Activated CD4-positive, alpha-beta T cell treated with anti-CD3 and anti-CD28 coated beads, Interleukin-2, amount 50 U/mL, for 16 hours (primary cell): ENCODE measurements at regions not wholly inside any gene's neighbourhood (a gene's known extent, or its start where the extent isn't known, plus 50 kb on each side); places are given as distances from the start of the nearest gene placed in this dataset.

Experiments used
- DNase-seq: peaks from one replicate; pipeline ENCODE4 v3.0.0-alpha.2; 2020

DNA sequence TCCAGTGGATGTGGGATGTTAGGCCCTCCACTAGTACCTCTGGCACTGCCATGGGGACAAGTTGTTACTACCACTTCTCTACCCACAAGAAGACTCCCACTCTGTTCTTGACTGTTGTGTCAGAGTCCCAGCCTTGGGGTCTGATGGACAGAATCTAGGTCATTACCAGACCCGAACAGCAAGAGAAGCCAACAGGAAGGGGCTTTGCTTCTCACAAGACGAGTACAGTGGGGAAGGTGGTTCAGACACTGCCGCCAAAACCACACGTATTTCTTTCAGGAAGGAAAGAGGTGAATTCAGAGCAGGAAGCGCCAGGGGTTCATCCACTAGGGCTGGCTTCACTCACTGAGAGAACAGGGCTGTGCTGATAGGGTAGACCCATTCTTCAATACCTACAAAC, 161.3 kb upstream of the KIT start:
- DNase-seq, result no peak

DNA sequence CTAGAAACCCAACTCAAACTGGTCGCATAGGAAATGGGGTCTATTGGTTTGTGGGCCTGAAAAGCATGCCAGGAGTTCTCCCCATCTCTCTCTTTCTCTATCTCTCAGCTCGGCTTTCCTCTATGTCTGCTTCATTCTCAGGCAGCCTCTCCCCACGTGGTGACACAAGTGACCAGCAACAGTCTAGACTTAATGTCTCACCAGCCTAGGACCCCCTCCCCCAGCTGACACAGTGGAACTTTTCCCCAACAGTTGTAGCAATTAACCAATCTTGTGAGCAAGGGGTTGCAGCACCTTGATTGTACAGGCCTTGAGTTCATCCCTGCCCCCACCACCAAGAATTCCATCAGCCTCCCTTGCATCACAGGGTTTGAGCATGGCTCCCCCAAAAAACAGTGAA, 159.8 kb upstream of the KIT start:
- DNase-seq, result no peak

DNA sequence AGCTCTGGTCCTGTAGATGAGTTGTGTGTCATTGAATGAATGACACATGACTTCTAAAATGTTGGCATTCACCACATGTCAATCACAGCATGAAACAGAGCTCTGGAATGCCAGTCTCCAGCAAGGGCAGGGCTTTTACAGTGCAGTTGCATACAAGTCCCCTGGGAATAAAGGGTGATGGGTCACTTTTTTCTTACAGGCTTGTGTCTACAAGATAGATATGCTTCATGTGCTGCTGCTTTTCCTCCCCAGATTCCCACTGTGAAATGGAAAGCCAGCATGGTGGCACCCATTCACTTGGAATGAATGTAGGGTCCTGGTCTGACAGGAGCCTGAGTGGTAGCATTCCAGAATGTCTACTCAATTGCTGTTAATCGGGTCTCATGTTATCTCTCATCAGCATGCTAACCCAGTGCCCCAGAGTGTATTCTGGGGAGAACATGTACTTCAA, 159.1 kb upstream of the KIT start:
- DNase-seq, result no peak

DNA sequence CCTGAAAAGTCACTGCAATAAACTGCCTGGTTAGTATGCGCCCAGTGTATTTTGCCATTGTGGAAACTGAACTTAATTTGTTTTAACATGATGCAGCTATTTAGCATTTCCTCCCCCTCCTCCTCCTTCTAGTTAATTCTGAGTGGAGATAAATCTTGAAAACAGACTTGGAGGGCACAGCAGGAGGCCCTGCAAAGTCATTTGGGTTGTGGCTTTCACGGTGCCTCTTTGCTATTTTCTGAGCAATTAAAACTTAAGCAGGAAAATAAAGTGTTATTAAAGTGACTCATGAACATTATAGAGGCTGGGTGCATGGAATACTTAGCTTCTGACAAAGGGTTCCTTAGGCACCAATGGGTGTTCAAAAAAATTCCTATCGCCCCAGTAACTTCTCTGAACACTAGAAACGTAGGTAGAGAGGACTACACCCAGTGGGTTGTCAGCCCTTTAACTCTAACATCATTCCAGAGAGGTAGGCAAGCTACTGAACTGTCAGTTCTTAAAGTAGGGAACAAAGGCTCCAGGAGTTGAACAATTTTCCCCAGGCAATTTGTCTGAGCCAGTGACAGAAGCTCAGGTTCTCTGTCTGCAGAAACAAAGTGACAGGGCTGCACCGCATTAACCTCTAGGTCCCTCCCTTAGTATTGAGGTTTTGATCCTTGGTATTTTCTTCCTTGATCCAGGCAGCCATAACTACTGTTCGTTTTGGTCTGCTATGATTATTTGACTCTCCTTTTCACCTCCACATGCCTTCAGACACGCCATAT, 158.3 kb upstream of the KIT start:
- DNase-seq, result no peak

DNA sequence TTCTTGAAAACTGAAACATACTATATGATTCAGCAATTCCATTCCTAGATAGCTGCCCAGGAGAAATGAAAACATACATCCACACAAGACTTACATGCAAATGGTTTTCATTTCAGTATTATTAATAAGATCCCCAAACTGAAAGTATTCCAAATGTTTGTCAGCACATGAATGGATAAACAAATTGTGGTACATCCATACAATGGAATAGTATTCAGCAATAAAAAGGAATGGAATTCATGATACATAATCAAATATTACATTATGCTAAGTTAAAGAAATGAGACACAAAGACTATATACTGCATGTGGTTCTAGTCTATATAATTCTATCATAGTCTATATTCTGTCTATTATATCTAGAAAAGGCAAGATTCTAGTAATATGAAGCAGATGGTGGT, 152.4 kb upstream of the KIT start:
- DNase-seq, result no peak

DNA sequence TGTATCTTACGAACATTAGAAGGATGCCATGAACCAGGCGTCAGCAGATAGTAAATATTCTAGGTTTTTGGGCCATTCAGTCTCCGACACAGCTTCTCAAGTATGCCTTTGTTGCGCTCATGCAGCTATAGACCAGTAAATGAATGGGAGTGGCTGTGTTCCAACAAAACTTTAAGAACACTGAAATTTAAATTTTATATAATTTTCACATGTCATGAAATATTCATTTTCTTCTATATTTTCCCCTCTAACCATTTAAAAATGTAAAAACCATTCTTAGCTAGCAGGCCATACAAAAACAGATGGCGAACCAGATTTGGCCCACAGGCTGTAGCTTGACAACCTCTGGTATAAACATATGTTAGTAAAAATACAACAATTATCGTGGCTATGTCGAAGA, 151.8 kb upstream of the KIT start:
- no peak for DNase-seq

DNA sequence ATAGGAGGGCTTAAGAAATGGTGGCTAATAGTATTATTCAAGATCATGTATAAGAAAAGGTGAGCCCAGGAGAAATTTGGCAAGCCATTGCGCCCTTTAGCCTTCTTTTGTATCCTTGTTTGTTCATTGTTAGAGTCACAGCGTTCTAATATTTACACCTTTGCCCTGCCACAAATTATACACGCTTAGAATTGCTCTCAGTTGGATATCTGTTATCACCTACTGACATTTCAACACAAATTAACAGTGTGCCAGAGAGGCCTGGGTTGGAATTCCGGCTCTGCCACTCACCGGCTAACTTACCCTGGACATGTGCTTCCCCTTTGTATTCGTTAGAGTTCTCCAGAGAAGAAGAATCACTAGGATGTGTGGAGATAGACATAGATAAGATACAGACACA, 148.7 kb upstream of the KIT start:
- DNase-seq, result no peak

DNA sequence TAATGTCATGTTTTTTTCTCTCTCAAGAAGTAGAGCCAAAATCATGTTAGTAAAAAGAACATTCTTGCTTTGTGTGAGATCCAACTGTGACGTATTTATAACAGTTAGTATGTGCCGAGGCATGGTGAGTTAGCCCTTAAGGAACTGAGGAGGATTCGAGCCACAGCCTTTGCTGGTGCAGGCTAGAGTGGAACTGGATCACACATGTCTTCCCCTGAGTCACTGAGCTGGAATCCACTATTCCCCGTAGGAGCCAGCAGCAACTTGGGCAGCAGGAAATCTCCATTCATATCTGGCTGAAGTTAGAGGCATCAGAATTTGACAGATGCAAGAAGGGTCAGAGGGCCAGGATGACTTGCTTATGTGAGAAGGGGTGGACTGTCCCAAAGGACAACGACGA, 144.6 kb upstream of the KIT start:
- DNase-seq, result no peak

DNA sequence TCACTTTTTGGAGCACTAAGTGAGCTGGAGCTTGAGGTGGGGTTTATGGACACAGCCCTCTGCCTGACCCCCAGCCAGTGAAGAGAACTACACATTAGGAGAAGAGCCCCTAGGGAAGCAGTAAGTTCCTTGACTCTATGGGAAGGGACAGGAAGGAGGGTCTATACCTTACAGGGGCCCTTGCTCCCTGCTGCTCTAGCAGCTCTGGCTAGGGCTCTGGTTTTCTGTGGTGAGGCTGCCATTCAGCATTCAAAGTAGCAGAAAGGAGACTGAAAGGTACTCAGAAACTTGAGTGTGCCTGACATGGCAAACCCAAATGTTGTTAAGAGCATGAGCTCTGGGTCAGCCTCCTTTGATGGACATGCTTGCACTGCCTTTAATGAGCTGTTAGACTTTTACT, 144.0 kb upstream of the KIT start:
- DNase-seq, result no peak

DNA sequence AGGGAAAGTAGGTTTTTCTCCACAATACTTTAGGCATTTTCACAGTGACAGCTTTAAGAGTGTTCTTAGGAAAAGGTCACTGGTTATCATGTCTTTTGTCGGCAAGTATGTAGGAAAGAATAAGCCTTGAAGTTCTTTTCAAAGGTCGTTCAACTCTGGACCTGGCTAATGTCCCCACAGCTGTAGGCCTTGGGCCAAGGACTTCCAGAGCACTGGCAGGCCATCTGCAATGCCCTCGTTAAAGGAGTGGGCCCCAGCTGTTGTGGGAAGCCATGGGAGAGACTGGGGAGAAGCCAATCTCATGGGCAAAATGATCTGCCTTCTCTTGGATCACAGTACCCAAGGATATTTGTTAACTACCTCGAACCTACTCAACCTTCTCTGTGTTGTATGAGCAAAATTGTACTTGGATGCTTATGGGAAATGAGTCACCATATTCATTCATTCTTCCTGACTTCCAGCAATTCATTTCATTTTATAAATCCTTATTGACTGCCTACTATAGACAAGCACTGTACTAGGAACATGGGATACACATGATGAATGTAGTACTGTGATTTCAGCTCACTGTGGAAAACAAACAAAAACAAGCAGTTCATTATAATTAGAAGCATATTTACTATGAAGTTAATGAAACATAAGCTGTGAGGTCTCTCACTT, 141.1 kb upstream of the KIT start:
- no peak for DNase-seq

DNA sequence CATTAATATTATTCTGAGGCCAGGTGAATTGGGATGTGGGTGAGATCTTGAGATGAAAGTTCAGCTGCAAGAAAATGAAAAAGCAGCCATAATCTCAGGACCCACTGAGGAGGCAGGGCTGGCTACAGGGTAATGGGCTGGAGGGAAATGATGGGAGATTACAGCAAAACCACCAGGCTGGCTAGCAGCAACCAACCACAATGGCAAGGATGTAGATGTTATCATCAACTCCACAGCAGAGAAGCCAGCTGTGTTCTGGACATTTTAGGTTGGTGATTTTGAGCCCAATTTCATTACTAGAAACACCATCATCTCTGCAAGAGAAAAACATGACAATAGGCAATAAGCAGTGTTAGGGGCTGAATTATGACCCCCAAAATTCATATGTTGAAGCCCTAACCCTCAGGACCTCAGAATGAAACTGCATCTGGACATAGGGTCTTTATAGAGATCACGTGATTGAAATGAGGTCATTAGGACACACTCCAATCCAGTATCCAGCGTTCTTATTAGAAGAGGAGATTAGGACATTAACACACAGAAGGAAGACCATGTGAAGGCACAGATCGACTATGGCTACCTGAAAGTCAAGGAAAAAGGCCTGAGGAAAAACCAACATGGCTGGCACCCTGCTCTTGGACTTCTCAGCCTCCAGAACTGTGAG, 139.8 kb upstream of the KIT start:
- no peak for DNase-seq

DNA sequence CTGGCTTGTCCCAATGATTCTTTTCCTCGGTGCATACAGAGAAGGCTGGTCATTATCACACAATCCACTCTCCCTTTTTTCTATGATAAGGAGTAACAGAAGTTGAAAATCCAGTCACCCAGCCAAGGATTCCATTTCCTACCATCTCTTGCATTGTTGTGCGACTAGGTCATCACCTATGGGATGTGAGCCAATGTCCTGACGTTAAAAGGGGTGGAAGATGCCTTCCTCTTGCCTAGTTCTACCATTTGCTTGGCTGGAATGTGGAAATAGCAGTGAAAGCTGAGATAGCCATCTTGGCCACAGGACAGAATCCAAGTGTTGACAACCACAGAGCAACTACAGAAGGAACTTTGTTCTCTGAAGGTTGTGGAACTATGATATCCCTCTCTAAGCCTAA, 132.2 kb upstream of the KIT start:
- DNase-seq, result no peak

DNA sequence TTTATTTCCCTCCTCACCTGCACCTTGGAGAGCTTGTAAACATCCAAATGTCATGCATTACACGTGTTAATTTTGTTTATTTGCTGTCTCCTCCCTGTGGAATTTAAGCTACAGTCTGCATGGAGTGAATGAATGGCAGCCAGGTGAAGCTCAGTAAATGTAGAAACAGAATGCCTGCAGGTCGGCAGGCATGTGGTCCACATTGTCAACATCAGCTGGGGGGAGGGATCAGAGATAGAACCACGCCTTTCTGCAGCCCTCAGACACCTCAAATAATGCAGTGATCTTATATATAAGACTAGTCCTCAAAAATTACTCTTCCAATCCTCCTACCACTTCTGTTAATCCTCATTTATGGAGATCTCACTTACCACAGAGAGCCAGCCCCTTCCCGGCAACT, 131.2 kb upstream of the KIT start:
- DNase-seq, result no peak

DNA sequence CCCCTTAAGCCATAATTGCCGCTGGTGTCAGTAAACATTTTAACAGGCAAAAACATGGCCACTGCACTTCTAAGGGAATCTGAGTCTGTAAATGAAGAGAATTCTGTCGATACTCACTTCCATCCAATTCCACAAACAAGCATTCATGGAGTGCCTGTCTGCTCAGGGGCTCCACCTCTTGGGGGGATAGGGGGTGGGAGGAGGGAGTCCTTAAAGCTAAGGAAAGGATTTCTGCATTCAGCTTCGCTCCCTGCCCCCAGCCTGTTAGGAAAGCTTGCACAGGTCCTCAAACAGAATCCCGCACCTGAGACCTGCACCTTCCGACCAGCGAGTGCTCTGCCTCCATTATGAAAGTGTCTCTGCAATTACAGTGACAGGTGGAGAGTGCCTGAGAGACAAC, 130.2 kb upstream of the KIT start:
- DNase-seq, result no peak

DNA sequence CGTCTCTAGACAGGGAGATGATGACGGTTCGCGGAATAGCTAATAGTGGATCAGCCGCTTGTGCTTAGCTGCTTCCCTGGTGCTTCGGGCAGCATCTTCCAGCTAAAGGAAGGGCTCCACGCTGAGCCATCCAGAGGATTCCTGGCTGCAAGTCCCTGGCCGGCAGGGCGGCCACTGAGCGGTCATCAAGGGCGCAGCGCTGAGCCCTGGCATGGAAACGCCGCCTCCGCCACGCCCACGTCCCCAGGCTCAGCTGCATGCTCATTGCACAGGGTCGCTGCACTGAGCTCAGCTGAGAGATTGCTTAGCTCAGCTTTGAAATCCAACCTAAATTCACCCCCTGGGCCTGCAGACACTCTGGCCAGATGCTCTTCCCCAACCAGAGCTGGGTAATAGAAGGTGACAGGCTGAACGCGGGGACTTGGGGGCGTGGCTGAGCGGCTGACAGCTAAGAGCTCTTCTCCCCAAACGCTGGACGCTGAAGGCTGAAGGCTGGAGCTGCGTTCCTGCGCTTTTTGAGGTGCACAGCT, 118.2 kb upstream of the KIT start:
- DNase-seq, result no peak

DNA sequence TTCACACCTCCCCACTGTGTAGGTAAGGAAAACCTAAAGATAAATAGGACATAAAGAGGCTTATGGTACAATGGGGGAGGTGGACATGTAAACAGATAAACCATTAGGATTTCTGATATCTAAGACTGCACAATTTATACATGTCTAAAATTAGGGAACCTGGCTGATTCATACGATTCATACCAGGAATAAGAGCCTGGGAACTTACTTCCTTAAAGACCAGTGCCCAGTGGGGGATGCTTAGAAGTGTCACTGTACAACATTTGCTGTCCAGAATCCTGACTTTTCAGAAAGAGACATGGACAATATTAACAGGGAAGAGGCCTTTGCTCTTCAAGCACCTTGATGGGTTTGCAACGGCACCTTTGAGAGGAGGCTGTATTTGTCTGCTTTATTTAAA, 116.8 kb upstream of the KIT start:
- DNase-seq, result no peak

DNA sequence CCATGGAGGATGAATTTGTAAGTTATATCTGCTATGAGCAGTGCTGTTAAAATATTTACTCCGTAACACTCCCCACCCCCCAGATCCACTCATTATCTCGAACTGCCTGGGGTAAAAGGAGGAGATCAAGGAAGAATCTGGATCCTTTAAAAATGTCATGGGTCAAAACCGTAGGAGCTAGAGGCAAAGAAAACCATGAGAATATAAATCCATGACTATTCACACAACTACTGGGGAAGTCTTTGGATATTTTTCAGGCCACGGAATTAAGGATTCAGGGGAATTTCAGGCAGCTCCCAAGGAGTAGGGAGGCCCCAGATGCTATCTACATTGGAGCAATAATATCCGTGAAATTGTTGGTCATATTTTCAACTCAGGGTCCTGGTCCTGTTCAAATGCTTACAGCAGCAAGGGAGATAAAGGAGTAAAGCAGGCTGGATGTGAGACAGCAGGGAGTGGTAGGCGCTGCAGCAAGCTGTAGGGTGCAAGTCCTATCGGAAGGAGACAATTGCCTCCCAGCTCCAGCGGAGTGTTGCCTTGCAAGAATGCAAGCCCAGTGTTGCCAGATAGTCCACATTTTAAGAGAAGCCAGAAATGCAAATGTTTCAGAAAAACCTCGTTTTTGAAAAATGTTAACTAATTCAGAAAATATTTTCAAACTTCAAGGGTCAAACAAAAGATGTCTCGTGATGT, 116.2 kb upstream of the KIT start:
- DNase-seq, result no peak

DNA sequence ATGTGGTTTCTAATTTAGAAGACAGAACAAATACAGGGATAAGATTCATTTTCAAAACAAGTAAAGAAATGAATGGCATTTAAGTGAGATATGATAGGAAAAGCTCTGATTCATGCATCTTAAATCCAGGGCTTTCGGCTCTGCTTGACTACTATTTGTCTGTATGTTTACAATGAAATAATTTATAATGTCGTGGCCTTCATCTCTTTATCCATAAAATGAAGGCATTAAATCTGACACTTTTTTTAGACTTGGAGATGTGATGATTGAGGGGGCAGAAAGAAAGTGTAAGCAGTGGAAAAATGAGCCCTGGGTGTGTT, 115.7 kb upstream of the KIT start:
- no peak for DNase-seq

DNA sequence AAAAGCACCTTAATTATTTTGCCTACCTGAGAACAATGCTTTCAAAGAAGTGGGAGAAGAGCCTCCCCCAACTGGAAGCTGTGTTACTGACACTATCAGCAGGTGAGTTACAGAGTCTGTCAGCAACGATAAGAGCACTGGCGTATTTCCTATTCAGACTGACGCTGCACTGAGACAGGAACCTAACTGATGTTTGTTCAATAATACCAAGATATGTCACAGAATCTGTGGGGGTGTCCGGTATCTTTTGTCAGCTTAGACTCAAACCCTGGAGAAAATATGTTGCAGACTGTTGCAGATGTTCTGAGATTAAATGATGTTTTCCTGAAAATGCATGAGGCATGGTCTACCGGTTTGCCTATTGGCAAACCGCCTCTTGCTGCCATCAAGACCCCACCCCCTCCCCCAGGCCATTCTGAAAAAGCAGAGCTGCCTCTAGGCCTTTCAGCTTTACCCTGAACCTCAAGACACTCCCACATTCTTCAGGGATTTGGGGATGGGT, 115.2 kb upstream of the KIT start:
- DNase-seq, result no peak

DNA sequence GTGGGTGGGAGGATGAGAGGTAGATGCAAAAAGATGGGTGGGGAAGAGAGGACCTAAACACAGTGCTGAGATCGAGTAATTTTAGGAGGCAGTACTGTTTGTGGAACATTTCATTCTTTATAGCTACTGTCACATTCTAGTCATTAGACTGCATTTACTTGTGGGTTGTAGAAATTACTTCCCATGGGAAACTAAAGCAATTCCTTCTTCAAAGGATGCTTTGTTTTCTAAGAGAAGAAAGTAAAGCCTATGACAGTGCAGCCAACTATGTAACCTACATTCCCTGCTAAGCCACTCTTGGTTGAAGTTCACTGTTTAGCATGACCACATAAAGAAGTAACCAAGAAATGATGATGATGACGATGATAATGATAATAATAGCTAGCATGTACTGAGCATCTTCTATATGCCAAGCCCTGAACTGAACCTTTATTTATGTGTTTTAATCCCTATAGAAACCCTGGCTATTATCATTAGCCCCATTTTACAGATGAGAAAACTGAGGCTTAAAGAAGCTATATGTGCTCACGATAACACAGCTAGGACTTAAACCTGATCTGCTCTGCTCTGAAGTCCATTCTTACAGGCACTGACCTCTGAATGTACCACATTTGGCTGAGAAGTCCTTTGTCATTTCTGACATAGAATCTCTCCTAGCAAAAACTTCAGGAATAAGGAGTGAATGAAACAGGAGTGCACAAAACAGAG, 114.5 kb upstream of the KIT start:
- DNase-seq, result no peak

DNA sequence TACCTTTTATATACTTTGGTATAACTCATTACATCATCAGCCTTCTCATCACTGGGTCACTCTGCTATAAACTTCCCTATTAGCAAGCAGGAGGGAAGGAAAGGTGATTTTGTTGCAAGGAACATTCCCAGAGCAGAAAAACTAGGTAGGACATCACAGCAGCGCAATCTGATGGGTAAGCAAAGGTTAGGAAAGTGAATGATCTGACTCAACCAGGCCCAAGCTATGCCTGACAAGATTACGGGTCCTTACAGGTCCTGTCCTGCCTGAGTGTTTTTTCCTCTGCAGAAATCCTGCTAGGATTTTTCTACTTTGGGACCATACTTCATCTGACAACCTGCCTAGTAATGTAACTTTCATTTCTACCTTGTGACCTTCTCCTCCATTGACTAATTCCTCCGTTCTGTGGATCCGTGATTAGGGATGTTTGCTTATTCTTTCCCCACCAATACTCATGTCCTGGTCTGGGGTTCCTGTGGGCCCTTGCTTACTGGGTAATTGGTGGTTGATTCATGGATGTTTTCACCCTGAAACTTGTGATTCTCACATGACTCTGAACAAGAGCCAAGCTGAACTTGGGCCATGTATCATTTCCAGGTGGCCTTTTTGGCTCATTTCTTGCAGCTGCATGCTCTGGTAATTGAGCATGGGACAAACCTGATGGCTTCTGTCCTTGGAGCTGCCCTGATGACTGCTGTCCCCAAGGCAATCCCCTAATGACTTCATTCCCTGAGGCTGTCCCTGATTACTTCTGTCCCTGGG, 111.9 kb upstream of the KIT start:
- DNase-seq, result no peak
